ENCODE measurements at regions not wholly inside any gene's neighbourhood (a gene's known extent, or its start where the extent isn't known, plus 50 kb on each side); places are given as distances from the start of the nearest gene placed in this dataset.
"Not testable (repeated sequence)": the region's sequence is repeated elsewhere in the genome, so short reads cannot be mapped to it uniquely, and the experiment has no call there.

DNA sequence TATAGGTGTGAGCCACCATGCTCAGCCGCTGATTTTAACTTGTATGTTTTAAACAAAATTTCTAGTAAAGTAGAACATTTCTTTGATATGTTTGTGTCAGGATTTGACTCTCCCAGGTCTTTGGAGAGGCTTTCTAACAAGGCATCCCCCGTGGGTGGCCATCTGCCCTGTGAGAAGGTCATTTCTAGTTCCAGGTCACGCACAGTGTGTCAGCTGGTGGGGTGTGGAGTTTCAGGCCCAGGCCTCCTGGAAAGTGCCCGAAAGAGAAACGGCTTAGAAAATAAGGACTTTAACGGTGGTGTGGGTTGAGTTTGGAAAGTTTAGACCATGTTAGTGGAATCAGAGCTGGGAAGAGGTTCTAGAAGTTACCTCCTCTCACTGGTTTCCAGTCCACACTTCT lies 61.0 kb downstream of the SPDYE17 start:
- DNase-seq; H3K9me3 Mint-ChIP-seq; H3K36me3 Mint-ChIP-seq (ENCODE audit: low read depth); H3K4me3 Mint-ChIP-seq; intact Hi-C loops (cut with micrococcal nuclease); H3K27ac Mint-ChIP-seq; H3K4me1 Mint-ChIP-seq; H3K27me3 Mint-ChIP-seq: not testable (repeated sequence)

DNA sequence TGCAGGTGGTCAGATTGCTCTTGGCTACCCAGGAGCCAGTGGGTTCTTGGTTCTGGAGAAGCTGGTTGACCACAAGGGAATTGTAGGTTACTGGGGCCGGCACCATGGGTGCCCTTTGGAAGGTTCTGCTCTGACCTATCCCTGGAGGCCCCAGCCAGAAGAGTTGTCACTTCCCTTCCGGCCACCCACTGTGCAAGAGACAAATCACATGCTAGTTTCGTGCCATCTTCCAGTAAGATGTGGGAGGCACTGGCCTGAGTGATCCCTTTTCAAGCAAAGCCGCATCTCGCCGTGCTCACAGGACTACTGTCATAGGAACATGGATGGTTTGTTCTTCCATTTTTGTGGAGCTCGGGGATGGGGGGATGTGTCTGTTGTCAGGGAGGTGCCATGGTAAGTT lies 62.3 kb downstream of the SPDYE17 start:
- intact Hi-C loops (cut with micrococcal nuclease); H3K27me3 Mint-ChIP-seq; H3K4me3 Mint-ChIP-seq; H3K27ac Mint-ChIP-seq; H3K4me1 Mint-ChIP-seq; H3K36me3 Mint-ChIP-seq (ENCODE audit: low read depth); H3K9me3 Mint-ChIP-seq: not testable (repeated sequence)
- DNase-seq = peak; percentile 29

DNA sequence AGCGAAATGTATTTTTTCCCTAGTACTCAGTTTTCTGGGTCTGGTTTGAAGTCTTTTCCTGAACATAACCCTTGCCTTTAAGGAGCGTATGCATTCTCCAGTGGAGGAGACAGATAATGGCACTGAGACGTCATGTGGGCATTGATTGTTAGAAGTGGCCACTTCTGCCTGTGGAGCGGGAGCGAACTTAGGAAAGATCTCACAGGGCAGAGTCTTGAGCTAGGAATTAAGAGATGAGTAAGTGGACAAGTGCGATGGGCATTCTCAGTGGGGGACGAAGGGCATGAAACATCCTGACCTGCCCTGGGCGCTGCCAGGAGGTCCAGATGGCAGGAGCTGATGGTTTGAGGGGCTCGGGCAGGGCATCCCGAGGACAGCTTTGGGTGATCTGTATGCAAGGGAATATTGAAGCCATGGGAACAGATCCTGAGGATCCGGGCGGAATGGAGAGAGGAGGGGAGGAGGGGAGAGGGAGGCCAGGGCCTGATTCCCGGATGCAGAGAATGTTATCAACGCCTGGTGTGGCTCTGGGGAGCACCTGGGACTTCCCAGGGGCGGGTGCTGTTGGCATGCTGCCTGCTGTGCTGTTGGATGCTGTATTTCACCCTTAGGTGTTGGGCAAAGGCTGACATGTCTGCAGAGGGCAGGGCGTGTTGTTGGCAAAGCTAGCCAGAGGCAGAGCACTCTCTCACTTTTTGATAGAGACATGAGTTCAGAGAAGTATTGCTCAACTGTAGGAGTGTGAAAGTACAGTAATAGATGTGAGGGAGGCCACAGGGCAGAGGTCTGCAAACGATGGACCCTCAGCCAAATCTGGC lies 66.2 kb downstream of the SPDYE17 start:
- H3K27ac Mint-ChIP-seq; H3K4me1 Mint-ChIP-seq; DNase-seq; H3K4me3 Mint-ChIP-seq; intact Hi-C loops (cut with micrococcal nuclease); H3K9me3 Mint-ChIP-seq; H3K27me3 Mint-ChIP-seq; H3K36me3 Mint-ChIP-seq (ENCODE audit: low read depth): not testable (repeated sequence)

DNA sequence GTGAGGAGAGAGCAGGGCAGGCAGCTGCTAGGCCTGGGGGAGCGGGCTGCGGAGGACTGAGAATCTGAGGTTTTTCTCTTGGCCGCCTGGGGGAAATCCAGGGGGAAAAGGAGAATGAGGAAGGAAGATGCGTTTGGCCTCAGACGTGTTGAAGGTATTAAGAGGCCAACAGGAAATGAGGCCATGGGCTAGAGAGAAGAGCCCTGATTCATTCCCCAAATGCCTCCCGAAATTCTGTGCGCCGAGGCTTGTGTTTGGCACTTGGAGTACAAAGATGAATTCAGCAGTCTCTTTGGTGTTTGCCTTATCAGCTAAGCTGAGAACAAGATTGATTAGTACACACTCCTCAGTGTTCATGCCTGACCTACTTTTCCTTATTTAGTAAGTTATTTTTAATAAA lies 68.1 kb downstream of the SPDYE17 start:
- H3K4me3 Mint-ChIP-seq; H3K27ac Mint-ChIP-seq; H3K9me3 Mint-ChIP-seq; intact Hi-C loops (cut with micrococcal nuclease); DNase-seq; H3K36me3 Mint-ChIP-seq (ENCODE audit: low read depth); H3K27me3 Mint-ChIP-seq; H3K4me1 Mint-ChIP-seq: not testable (repeated sequence)

DNA sequence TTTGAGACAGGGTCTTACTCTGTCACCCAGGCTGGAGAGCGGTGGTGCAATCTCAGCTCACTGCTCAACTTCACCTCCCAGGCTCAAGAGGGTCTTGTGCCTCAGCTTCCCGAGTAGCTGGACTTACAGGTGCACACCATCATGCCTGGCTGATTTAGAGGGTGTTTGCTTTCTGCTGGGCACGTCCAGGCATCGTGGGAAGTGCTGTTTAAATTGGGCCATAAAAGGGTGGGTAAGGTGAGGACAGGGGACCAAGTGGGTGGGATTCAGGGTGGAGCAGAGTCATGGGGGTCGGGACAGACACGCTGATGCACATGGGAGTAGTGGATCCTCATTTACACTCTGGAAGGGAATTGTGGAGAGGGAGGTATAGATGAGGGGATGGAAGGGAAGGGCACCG lies 69.1 kb downstream of the SPDYE17 start:
- H3K27ac Mint-ChIP-seq; H3K4me3 Mint-ChIP-seq; H3K9me3 Mint-ChIP-seq; H3K27me3 Mint-ChIP-seq; H3K4me1 Mint-ChIP-seq; H3K36me3 Mint-ChIP-seq (ENCODE audit: low read depth); DNase-seq; intact Hi-C loops (cut with micrococcal nuclease): not testable (repeated sequence)

DNA sequence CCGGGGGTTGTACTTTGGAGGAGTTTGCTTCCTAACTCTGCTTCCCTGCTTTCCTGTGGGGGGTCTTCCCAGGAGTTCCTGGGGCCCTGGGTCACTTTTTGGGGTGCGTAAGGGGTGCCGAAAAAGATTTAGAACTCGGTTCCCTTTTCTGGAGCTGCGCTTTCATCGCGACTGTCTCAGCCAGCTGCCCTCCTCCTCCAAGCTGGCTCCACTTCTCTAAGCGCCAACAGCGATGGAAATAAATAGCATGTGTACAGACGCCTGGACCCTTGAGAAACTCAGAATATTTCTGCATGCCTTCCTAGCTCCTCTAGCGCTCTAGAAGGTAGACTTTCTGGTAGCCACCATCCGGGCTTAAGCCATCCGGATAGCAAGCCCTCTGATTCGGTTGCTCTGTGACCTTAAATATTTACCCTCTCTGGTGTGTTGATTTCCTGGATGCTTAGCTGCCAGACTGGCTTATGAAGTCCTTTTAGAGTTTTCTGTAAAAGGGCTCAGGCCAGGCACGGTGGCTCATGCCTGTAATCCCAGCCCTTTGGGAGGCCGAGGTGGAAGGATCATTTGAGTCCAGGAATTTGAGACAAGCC lies 71.7 kb downstream of the SPDYE17 start:
- H3K4me3 Mint-ChIP-seq; DNase-seq; intact Hi-C loops (cut with micrococcal nuclease); H3K9me3 Mint-ChIP-seq; H3K36me3 Mint-ChIP-seq (ENCODE audit: low read depth); H3K27me3 Mint-ChIP-seq; H3K4me1 Mint-ChIP-seq; H3K27ac Mint-ChIP-seq: not testable (repeated sequence)

DNA sequence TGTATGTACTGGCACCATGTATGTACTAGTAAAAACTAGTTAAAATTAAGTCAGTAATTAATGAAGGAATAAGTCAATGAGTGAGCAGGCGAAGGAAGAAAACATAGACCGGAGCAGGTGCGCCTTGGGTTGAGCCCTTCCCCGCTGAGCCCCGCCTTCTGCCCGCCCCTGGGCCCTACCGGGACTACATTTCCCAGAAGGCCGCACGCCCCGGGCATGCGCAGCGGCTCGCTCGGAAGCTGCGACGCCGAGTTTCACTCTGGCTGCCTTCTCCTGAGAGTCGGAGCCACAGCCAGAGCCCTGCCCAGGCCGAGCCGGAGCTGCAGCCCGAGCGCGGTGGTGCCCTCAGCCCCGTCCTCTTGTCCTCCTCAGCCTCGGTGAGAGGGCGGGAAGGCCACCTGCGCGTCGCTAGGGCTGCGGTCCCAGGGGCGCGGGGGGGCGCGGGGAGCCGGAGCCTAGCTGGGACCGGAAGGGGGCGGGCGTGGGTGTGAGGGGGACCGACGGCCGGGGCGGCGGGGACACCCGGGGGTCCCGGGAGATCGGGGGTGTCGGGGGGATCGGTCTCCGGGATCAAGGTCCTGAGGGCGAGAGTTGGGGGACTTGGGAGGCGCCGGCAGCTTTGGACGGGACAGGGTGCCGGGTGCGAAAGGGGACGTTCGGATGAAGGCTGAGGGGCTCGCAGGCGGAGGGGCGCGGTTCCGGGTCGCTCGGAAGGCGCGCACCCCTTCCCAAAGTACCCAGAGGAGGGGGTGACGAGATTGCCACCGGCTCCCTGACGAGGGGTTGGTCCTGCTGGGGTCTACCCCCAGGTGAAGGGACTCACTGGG lies 72.4 kb downstream of the SPDYE17 start:
- intact Hi-C loops (cut with micrococcal nuclease); H3K27me3 Mint-ChIP-seq; DNase-seq; H3K4me3 Mint-ChIP-seq; H3K27ac Mint-ChIP-seq; H3K4me1 Mint-ChIP-seq; H3K36me3 Mint-ChIP-seq (ENCODE audit: low read depth); H3K9me3 Mint-ChIP-seq: not testable (repeated sequence)

DNA sequence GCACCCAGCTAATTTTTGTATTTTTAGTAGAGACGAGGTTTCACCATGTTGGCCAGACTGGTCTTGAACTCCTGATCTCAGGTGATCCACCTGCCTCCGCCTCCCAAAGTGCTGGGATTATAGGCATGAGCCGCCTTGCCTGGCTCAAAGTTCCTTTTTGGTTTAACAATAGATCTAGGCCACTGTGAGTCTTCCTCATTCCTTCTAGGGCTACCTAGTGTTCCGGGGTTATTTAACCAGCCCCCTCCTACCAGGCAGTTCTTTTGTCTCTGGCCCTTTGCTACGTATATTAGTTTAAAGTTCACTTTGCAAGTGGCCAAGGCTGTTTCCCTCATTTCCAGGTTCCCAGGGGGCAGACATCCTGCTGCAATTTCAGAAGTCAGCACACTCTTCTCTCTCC lies 75.6 kb downstream of the SPDYE17 start:
- H3K4me1 Mint-ChIP-seq; H3K9me3 Mint-ChIP-seq; H3K27ac Mint-ChIP-seq; DNase-seq; H3K4me3 Mint-ChIP-seq; H3K36me3 Mint-ChIP-seq (ENCODE audit: low read depth); intact Hi-C loops (cut with micrococcal nuclease); H3K27me3 Mint-ChIP-seq: not testable (repeated sequence)

DNA sequence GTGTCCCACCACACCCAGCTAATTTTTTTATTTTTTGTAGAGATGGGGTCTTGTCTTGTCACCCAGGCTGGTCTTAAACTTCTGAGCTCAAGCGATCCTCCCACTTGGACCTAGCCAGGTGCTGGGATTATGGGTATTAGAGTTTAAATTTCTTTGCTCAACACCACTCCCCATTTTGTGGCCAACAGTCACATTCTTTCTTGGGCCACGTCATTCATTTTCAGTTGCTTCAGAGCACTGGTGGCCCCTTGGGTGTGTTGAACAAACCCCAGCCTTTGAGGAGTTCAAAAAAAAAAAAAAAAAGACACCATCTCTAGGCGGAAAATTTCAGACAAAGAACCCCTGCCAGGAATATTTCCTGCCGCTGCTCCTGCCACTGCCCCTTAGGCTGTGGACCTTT lies 77.0 kb downstream of the SPDYE17 start:
- not testable (repeated sequence) for H3K36me3 Mint-ChIP-seq (ENCODE audit: low read depth); H3K27ac Mint-ChIP-seq

DNA sequence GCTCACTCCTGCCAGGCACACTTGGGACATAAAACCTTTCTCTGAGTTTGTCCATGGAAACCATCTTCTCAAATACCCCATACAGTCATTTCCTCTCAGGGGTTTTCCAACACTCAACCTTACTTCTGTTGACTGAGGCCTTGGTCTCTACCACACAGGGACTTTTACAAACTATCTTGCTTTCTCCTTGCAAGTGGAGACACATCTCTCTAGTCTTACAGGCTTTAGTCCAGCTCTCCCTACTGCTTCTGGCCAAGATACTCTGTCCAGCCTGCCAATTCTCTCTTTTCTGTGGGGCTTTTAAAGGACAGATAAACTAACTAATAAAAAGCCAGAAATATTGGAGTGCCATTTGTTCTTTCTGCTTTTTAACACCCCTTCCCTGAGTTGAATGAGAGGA lies 87.6 kb downstream of the SPDYE17 start:
- H3K9me3 Mint-ChIP-seq; H3K4me1 Mint-ChIP-seq; H3K27me3 Mint-ChIP-seq; H3K36me3 Mint-ChIP-seq (ENCODE audit: low read depth); intact Hi-C loops (cut with micrococcal nuclease): not testable (repeated sequence)
- Mint-ChIP-seq H3K27ac (peak overlapping the region; percentile 81), H3K4me3 (peak overlapping the region; percentile 28)
- DNase-seq = peak; percentile 58

More for the DNA sequence above, 77.0 kb downstream of the SPDYE17 start:
- DNase-seq; intact Hi-C loops (cut with micrococcal nuclease); H3K4me3 Mint-ChIP-seq; H3K27me3 Mint-ChIP-seq; H3K4me1 Mint-ChIP-seq; H3K9me3 Mint-ChIP-seq: not testable (repeated sequence)

DNA sequence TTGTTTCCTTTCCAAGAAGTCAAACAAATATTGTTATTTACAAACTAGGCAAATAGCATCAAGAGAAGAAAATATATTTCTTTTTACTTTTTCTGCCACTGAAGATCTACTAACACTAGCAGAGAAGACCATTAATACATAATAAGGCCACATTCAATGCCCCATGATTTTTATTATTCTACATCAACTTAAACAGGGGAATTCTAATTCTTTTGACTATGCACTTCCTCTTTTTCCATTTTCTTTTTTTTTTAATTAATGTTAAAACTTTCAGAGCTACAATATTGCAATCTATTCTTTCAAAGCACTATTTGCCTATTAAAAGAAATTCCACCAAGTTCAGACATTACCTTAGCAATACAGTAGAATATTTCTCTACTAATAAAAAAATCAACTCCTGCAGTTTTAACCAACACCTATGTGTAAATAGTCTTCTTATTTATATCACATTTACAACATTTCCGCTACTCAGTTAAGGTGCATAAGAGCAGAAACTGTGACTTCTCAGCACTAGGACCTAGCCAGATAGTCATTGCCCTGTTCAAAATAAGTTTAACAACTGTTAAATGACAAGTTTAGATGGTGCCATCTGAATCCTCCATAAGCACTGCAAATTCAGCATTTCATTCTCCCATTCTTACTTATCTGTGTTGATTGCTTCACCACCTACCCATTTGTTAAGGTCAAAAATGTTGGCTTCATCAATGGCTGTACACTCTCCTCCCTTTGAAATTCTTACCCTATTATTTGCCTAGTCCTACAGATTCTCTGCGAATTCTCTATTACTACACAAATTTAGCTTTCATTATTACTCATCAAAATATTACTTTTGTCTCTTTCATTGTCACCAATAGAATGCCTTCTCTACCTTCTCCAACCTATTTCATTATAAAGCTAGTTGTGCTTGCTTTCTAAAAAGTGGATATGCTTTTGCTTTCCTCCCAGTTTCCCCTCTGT lies 90.1 kb downstream of the SPDYE17 start:
- H3K4me3 Mint-ChIP-seq; DNase-seq; H3K4me1 Mint-ChIP-seq; H3K9me3 Mint-ChIP-seq; H3K27ac Mint-ChIP-seq; H3K36me3 Mint-ChIP-seq (ENCODE audit: low read depth); intact Hi-C loops (cut with micrococcal nuclease); H3K27me3 Mint-ChIP-seq: not testable (repeated sequence)

DNA sequence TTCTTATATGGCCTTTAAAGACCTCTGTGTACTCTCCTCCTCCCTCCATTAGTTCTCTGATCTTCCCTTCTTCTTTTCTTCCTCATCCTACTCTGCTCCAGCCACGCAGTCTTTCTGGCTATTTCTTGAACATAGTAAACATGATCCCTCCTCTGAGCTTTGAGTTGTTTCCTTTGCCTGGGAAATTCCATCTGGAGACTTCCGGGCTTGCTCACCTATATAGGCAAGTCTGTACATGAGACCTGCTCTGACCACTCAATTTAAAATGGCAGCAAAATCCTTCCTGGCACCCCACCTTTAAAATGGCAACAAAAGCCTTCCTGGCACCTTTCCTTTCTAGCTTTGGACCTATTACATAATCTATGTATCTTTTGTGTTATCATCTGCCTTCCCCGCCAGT lies 94.4 kb downstream of the SPDYE17 start:
- H3K4me3 Mint-ChIP-seq; H3K27me3 Mint-ChIP-seq; DNase-seq; H3K27ac Mint-ChIP-seq; intact Hi-C loops (cut with micrococcal nuclease); H3K9me3 Mint-ChIP-seq; H3K36me3 Mint-ChIP-seq (ENCODE audit: low read depth); H3K4me1 Mint-ChIP-seq: not testable (repeated sequence)

DNA sequence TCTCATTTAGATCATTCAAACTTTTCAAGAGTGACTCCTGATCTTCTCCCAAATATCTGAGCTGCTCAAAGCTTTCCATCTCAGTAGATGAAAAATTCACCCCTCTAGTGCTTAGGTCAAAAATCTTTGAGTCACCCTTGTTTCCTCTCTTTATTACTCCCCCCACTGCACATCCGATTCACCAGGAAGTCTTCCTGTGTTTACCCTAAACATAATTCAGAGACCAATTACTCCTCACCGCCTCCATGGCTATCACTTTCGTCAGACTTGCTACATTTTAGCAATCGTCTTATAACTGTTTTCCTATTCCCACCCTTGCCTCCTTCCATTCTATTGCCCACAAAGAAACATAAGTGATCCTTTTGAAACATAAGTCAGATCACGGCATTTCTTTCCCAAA lies 94.8 kb downstream of the SPDYE17 start:
- H3K27ac Mint-ChIP-seq; intact Hi-C loops (cut with micrococcal nuclease); H3K4me1 Mint-ChIP-seq; DNase-seq; H3K9me3 Mint-ChIP-seq; H3K4me3 Mint-ChIP-seq; H3K36me3 Mint-ChIP-seq (ENCODE audit: low read depth): not testable (repeated sequence)
- H3K27me3 Mint-ChIP-seq = peaks cover 10% of the 10 kb centered on the region

All from activated CD4-positive, alpha-beta T cell treated with anti-CD3 and anti-CD28 coated beads, Interleukin-2, amount 10 ng/mL, durations not matched to agents 24 days and 14 days (primary cell).